Midbrain (tissue), 1 donor: ENCODE measurements at regions not wholly inside any gene's neighbourhood (a gene's known extent, or its start where the extent isn't known, plus 50 kb on each side); places are given as distances from the start of the nearest gene placed in this dataset.
"Not testable (repeated sequence)": the region's sequence is repeated elsewhere in the genome, so short reads cannot be mapped to it uniquely, and the experiment has no call there.

Experiments used
- DNase-seq: peaks from one replicate; lab custom pipeline; 2025; lab: John Stamatoyannopoulos, UW

GRCh38 chr10:37067576-37067975, 57.8 kb upstream of the ANKRD30A start:
- DNase-seq, result no peak

DNA sequence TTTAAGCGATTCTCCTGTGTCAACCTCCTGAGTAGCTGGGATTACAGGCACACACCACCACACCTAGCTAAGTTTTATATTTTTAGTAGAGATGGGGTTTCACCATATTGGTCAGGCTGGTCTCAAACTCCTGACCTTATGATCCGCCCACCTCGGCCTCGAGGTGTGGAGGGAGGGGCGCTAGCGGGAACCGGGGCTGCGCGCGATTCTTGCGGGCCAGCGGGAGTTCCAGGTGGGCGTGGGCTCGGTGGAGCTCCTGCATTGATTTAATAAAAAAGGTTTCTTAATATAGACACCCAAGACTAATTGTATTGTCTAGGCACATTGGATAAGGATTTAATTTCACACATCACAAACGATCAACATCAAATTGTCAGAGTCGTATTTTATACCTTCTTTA, 63.1 kb upstream of the ANKRD30A start:
- DNase-seq, result not testable (repeated sequence)

GRCh38 chr10:37057261-37057660, 68.1 kb upstream of the ANKRD30A start:
- DNase-seq, result no peak

DNA sequence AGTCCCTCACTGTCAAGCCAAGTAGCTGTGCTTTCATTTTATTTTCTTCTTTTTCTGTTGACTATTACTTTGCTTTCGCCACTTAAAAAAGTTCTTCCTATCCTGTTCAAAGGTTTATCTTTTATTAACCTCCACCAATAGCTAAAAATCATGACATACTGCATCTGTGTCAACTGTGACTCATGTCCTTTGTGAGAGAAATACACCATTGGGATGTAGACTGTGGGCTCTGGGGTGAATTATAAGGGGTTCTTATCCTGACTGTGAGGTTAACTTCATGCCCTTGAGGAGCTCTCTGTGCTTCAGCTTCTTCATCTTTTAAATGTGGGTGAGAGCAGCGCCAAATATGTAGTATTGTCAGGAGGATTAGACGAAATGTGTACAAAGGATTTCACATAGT, 71.9 kb upstream of the ANKRD30A start:
- no peak for DNase-seq

GRCh38 chr10:37049982-37050381, 75.4 kb upstream of the ANKRD30A start:
- DNase-seq, result not testable (repeated sequence)

GRCh38 chr10:37044319-37044718, 81.1 kb upstream of the ANKRD30A start:
- not testable (repeated sequence) for DNase-seq

- no peak for DNase-seq
Measured at GRCh38 chr10:37035853-37036252, 89.5 kb upstream of the ANKRD30A start.

GRCh38 chr10:37015498-37015897, 109.9 kb upstream of the ANKRD30A start:
- no peak for DNase-seq

- no peak for DNase-seq
Measured at GRCh38 chr10:37010741-37011140, 114.7 kb upstream of the ANKRD30A start.

GRCh38 chr10:37008276-37008675, 117.1 kb upstream of the ANKRD30A start:
- DNase-seq, result not testable (repeated sequence)

- no peak for DNase-seq
Measured at GRCh38 chr10:37003126-37003525, 122.3 kb upstream of the ANKRD30A start.

DNA sequence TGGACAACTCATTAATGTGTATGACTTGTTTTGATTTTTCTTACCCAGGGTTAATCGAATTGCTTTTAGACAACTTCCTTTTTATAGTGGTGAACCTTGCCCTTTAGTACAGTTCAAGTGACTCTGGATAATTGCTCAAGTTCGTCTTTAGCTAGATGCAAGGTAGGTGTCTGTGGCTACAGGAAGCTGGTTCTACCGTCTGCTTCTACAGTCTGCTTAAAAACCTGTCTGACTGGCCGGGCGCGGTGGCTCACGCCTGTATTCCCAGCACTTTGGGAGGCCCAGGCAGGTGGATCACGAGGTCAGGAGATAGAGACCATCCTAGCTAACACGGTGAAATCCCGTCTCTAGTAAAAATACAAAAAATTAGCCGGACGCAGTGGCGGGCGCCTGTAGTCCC, 129.6 kb upstream of the ANKRD30A start:
- DNase-seq, result not testable (repeated sequence)

- no peak for DNase-seq
Measured at GRCh38 chr10:36994886-36995285, 130.5 kb upstream of the ANKRD30A start.

- no peak for DNase-seq
Measured at GRCh38 chr10:36989233-36989632, 136.2 kb upstream of the ANKRD30A start.

- no peak for DNase-seq
Measured at GRCh38 chr10:36946598-36946997, 178.8 kb upstream of the ANKRD30A start.

DNA sequence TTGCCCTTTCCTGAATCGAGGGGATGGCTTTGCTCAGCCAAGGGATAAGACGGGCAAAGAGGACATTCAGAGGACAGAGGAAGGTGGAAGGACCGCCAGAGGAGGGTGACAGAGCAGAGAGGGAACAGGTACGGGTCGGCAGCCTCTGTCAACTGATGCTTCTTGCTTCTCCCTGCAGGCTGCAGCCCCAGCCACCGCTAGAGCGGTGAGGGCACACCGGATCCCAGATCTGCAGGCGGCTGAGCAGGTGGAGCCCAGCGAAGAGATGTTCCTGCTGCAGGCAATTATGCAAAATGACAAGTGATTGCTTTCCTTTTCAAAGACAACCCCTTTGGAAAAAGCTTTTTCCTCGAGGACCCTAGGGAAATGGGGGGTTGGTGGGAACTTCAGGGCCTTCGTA, 181.9 kb upstream of the ANKRD30A start:
- no peak for DNase-seq

DNA sequence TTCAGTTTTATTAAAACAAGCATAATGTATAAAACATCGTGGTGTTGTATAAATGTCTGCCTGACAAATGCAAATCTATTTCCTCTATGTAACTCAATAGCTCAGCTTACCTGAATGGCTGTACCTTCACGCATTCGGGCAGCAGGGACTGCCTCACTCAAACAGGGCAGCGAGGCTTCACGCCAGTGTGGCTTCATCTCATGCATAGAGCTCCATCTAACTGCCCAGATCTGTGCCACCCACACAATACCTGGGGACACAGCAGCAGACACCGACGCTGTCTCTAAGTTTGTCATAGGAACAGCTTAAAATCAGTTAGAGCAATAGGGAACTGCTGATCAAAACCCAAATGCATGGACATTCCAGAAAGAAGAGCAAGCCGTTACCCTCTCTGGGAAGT, 182.8 kb upstream of the ANKRD30A start:
- DNase-seq, result no peak

- DNase-seq, result no peak
Measured at GRCh38 chr10:36903040-36903439, 222.4 kb upstream of the ANKRD30A start.

DNA sequence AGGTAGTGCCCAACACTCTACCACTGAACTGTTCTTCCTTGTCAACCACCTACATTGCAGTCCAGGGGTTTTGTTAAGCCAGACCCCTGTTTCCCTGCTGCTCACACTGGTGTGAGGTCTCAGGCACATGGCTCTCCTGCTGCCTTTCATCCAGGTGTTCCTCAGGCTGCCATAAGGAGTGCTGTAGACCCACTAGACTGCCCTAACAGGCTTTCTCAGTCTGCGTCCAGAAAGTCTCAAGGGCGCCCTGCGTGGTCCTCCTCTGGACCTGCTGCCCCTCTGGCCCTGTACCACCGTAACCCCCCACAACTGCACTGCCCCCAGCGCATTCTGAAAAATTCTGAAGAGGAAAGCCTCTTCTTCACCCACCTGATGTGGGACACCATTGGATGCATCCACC, 225.7 kb upstream of the ANKRD30A start:
- no peak for DNase-seq

DNA sequence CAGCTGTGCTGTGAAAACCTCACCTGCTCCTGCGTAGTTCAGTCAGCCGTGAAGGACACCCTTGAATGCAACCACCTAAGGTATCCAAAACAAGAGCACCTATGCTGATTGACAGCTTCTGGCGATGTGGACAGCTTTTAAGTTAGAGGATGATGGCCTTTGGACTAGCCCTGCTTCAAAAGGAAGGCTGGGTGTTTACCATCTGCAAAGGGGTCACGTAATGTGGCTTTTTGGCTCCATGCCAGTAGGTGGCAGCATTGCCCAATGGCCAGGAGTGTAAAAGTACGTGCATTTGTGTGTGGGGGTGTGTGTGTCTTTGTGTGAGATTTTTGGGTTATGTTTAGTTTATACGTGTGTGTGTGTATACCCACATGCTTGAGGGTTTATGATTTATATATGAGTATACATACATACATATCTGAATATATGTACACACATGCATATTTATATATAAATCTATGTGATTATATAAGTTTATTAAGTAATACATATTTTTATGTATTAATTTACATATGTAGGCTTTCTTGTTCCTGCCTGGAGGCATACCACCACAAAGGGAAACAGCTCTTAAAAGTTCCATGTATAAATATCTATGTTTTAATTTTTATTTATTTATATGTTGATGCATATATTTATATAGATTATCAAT, 236.3 kb upstream of the ANKRD30A start:
- DNase-seq, result peak; percentile 19

DNA sequence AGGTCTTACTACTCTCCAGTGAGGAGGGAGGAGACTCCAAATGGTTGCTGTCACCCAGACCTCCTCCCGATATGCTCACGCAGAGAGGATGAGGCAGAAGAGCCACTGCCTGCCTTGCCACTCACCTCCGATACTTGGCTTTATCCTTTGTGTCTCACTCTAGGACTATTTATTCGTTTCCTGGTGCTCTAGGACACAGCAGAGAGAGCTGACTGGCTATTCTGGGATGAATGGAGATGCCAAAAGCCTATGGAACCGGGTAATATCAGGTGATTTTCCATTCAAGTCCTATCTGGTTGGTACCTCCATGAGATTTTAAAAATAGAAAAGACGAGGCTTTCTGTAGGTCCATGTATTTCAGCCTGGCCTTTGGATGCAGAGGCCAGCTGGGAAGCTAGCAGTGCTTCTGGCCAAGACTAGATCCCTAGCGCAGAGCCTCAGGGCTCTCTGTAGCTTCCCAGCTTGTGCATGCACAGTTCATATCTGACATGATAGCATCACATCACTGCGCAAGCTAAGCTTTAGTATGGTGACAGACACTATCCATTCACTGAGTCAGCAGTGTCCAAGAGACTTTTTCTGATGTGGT, 239.0 kb upstream of the ANKRD30A start:
- DNase-seq, result no peak

DNA sequence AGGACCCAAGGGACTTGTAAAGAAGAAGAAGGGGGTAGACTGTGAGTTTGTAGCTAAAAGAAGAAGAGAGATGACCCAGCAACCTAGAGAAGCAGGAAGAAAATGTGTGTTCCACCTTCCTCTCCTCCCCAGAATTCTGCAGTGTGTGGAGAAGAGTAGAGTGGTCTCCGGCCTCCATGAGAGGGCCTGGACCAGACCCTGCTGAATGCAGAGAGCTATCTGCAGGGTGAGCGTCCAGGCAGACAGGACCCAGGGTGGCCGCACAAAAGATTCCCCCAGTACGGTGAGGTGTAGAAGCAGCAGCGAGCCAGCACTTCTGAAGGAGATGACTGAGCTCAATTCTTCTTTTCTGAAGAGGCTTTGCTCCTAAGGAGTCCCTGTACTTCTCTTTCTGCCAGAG, 239.7 kb upstream of the ANKRD30A start:
- DNase-seq, result no peak

DNA sequence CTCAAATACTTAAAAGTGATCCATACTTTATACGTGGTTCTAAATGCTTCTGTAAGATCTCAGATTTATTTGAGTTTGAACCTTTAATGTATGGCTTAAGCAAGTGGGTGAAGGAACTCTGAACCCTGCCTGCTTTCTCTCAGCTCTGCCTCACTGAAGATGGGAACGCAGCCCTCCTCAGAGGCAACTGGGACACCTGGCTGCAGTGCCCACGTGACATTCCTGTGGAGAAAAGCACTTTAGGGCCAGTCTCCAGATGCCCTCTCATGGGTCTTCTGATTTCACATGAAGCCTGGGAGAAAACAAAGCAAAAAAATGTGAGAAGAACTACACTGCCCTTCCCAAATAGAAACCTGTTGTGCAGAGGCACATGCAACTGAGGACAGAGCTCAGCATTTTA, 242.6 kb upstream of the ANKRD30A start:
- DNase-seq, result no peak

DNA sequence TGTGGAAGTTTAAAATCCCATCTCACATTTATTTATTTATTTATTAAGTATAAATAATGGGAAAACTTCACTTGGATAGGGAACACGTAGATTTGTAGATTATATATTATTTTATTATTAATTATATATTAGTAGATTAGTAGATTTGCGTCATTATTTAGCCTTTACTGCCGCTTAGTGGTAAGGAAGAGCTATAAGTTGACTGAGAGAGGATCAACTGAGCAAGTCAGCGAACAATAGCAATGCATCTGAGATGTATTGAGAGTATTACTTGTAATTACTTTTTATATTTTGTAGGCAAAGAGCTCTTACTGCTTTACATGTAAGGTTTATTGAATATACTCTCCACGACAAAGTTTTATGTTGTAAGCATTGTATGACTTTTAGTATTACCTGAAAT, 244.5 kb upstream of the ANKRD30A start:
- DNase-seq, result no peak
